ENCODE measurements at regions not wholly inside any gene's neighbourhood (a gene's known extent, or its start where the extent isn't known, plus 50 kb on each side); places are given as distances from the start of the nearest gene placed in this dataset.

DNA sequence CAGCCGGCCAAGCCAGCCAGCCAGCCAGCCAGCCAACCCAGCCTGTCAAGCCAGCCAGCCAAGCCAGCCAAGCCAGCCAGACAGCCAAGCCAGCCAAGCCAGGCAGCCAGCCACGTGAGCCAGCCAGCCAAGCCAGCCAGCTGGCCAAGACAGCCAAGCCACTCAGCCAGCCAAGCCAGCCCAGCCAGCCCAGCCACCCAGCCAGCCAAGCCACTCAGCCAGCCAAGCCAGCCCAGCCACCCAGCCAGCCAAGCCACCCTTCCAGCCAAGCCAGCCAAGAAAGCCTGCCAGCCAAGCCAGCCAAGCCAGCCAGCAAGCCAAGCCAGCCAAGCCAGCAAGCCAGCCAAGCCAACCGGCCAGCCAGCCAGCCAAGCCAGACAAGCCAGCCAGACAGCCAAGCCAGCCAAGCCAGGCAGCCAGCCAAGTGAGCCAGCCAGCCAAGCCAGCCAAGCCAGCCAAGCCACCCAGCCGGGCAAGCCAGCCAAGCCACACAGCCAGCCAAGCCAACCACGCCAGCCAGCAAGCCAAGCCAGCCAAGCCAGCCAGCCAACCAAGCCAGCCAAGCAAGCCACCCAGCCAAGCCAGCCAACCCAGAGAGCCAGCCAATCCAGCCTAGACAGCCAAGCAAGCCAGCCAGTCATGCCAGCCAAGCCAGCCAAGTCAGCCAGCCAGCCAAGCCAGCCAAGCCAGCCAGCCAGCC is 199.5 kb downstream of the GOLGA6L6 start (continued):
- TF ChIP-seq, protein P1, sequence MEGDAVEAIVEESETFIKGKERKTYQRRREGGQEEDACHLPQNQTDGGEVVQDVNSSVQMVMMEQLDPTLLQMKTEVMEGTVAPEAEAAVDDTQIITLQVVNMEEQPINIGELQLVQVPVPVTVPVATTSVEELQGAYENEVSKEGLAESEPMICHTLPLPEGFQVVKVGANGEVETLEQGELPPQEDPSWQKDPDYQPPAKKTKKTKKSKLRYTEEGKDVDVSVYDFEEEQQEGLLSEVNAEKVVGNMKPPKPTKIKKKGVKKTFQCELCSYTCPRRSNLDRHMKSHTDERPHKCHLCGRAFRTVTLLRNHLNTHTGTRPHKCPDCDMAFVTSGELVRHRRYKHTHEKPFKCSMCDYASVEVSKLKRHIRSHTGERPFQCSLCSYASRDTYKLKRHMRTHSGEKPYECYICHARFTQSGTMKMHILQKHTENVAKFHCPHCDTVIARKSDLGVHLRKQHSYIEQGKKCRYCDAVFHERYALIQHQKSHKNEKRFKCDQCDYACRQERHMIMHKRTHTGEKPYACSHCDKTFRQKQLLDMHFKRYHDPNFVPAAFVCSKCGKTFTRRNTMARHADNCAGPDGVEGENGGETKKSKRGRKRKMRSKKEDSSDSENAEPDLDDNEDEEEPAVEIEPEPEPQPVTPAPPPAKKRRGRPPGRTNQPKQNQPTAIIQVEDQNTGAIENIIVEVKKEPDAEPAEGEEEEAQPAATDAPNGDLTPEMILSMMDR (IDR thresholded peaks at IDR 0.05): no peak
- no peak for TF ChIP-seq ELF4 (CRISPR knock-in tag; IDR thresholded peaks at IDR 0.05; ENCODE audit: low read depth)
- no peak for TF ChIP-seq ZBTB21 (CRISPR knock-in tag; IDR thresholded peaks at IDR 0.05; ENCODE audit: borderline replicate concordance)
- TF ChIP-seq, protein P2, sequence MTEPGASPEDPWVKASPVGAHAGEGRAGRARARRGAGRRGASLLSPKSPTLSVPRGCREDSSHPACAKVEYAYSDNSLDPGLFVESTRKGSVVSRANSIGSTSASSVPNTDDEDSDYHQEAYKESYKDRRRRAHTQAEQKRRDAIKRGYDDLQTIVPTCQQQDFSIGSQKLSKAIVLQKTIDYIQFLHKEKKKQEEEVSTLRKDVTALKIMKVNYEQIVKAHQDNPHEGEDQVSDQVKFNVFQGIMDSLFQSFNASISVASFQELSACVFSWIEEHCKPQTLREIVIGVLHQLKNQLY (CRISPR knock-in tag; IDR thresholded peaks at IDR 0.05): no peak
- no peak for TF ChIP-seq FOXP1 (CRISPR knock-in tag; IDR thresholded peaks at IDR 0.05; ENCODE audit: borderline replicate concordance)
- no peak for TF ChIP-seq JAZF1 (CRISPR knock-in tag; IDR thresholded peaks at IDR 0.05)
- TF ChIP-seq, protein P3, sequence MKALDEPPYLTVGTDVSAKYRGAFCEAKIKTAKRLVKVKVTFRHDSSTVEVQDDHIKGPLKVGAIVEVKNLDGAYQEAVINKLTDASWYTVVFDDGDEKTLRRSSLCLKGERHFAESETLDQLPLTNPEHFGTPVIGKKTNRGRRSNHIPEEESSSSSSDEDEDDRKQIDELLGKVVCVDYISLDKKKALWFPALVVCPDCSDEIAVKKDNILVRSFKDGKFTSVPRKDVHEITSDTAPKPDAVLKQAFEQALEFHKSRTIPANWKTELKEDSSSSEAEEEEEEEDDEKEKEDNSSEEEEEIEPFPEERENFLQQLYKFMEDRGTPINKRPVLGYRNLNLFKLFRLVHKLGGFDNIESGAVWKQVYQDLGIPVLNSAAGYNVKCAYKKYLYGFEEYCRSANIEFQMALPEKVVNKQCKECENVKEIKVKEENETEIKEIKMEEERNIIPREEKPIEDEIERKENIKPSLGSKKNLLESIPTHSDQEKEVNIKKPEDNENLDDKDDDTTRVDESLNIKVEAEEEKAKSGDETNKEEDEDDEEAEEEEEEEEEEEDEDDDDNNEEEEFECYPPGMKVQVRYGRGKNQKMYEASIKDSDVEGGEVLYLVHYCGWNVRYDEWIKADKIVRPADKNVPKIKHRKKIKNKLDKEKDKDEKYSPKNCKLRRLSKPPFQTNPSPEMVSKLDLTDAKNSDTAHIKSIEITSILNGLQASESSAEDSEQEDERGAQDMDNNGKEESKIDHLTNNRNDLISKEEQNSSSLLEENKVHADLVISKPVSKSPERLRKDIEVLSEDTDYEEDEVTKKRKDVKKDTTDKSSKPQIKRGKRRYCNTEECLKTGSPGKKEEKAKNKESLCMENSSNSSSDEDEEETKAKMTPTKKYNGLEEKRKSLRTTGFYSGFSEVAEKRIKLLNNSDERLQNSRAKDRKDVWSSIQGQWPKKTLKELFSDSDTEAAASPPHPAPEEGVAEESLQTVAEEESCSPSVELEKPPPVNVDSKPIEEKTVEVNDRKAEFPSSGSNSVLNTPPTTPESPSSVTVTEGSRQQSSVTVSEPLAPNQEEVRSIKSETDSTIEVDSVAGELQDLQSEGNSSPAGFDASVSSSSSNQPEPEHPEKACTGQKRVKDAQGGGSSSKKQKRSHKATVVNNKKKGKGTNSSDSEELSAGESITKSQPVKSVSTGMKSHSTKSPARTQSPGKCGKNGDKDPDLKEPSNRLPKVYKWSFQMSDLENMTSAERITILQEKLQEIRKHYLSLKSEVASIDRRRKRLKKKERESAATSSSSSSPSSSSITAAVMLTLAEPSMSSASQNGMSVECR (CRISPR knock-in tag; IDR thresholded peaks at IDR 0.05; ENCODE audit: borderline replicate concordance): no peak
- no peak for TF ChIP-seq ZNF219 (CRISPR knock-in tag; IDR thresholded peaks at IDR 0.05; ENCODE audit: borderline replicate concordance)
- TF ChIP-seq, protein P4, sequence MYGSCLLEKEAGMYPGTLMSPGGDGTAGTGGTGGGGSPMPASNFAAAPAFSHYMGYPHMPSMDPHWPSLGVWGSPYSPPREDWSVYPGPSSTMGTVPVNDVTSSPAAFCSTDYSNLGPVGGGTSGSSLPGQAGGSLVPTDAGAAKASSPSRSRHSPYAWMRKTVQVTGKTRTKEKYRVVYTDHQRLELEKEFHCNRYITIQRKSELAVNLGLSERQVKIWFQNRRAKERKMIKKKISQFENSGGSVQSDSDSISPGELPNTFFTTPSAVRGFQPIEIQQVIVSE (CRISPR knock-in tag; IDR thresholded peaks at IDR 0.05; ENCODE audit: borderline replicate concordance): no peak
- 0 out of 2 replicates have a peak, but pooled peaks have one; percentile 48 for TF ChIP-seq NFE2L1 (CRISPR knock-in tag; IDR thresholded peaks at IDR 0.05)
- TF ChIP-seq, protein P5, sequence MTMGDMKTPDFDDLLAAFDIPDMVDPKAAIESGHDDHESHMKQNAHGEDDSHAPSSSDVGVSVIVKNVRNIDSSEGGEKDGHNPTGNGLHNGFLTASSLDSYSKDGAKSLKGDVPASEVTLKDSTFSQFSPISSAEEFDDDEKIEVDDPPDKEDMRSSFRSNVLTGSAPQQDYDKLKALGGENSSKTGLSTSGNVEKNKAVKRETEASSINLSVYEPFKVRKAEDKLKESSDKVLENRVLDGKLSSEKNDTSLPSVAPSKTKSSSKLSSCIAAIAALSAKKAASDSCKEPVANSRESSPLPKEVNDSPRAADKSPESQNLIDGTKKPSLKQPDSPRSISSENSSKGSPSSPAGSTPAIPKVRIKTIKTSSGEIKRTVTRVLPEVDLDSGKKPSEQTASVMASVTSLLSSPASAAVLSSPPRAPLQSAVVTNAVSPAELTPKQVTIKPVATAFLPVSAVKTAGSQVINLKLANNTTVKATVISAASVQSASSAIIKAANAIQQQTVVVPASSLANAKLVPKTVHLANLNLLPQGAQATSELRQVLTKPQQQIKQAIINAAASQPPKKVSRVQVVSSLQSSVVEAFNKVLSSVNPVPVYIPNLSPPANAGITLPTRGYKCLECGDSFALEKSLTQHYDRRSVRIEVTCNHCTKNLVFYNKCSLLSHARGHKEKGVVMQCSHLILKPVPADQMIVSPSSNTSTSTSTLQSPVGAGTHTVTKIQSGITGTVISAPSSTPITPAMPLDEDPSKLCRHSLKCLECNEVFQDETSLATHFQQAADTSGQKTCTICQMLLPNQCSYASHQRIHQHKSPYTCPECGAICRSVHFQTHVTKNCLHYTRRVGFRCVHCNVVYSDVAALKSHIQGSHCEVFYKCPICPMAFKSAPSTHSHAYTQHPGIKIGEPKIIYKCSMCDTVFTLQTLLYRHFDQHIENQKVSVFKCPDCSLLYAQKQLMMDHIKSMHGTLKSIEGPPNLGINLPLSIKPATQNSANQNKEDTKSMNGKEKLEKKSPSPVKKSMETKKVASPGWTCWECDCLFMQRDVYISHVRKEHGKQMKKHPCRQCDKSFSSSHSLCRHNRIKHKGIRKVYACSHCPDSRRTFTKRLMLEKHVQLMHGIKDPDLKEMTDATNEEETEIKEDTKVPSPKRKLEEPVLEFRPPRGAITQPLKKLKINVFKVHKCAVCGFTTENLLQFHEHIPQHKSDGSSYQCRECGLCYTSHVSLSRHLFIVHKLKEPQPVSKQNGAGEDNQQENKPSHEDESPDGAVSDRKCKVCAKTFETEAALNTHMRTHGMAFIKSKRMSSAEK (CRISPR knock-in tag; IDR thresholded peaks at IDR 0.05; ENCODE audit: borderline replicate concordance): no peak

DNA sequence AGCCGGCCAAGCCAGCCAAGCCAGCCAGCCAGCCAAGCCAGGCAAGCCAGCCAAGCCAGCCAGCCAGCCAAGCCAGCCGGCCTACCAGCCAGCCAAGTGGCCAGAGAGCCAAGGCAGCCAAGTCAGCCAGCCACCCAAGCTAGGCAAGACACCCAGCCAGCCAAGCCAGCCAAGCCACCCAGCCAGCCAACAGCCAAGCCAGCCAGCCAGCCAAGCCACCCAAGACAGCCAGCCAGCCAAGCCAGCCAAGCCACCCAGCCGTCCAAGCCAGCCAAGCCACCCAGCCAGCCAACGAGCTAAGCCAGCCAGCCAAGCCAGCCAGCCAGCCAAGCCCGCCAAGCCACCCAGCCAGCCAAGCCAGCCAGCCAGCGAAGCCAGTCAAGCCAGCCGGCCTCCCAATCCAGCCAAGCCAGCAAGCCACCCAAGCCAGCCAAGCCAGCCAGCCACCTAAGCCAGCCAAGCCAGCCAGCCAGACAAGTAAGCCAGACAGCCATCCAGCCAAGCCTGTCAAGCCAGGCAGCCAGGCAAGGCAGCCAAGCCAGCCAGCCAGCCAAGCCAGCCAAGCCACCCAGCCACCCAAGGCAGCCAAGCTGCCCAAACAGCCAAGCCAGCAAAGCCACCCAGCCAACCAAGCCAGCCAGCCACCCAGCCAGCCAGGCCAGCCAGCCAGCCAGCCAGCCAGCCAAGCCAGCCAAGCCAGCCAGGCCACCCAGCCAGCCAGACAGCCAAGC is 200.5 kb downstream of the GOLGA6L6 start:
- Mint-ChIP-seq H3K4me1 (no peaks in the 10 kb centered on the region), H3K4me3 (no peak overlapping the region), H3K9me3 (peaks cover 11% of the 10 kb centered on the region), H3K27ac (no peak overlapping the region), H3K36me3 (peaks cover 12% of the 10 kb centered on the region), H3K27me3 (ENCODE audit: low read depth) (peaks cover 5% of the 10 kb centered on the region)
- DNase-seq (ENCODE audit: low spot score): peak; percentile 58
- POLR2A ChIA-PET: interaction anchor here (0.6 kb wide), 1 partner anchor 44 kb away, joined by 4 read pairs; no protein-coding TSS in a partner anchor
- no peak for ATAC-seq
- CTCF ChIA-PET: interaction anchor here (0.7 kb wide), 1 partner anchor 15 kb away, joined by 3 read pairs; no protein-coding TSS in a partner anchor
- TF ChIP-seq, protein P6, sequence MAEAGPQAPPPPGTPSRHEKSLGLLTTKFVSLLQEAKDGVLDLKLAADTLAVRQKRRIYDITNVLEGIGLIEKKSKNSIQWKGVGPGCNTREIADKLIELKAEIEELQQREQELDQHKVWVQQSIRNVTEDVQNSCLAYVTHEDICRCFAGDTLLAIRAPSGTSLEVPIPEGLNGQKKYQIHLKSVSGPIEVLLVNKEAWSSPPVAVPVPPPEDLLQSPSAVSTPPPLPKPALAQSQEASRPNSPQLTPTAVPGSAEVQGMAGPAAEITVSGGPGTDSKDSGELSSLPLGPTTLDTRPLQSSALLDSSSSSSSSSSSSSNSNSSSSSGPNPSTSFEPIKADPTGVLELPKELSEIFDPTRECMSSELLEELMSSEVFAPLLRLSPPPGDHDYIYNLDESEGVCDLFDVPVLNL (CRISPR knock-in tag; IDR thresholded peaks at IDR 0.05; ENCODE audit: borderline replicate concordance, low read depth): peak; percentile 48; the same call in 1 of the 2 replicates
- TF ChIP-seq TCF7 (CRISPR knock-in tag; IDR thresholded peaks at IDR 0.05; ENCODE audit: low read depth): peak; percentile 78
- TF ChIP-seq NFE2L1 (CRISPR knock-in tag; IDR thresholded peaks at IDR 0.05): 0 out of 2 replicates have a peak, but pooled peaks have one; percentile 31
- TF ChIP-seq, protein P3 (CRISPR knock-in tag; IDR thresholded peaks at IDR 0.05; ENCODE audit: borderline replicate concordance): 0 out of 2 replicates have a peak, but pooled peaks have one; percentile 41
- TF ChIP-seq NR1H2 (CRISPR knock-in tag; IDR thresholded peaks at IDR 0.05): peak; percentile 9; the same call in 1 of the 2 replicates
